ENCODE measurements at regions not wholly inside any gene's neighbourhood (a gene's known extent, or its start where the extent isn't known, plus 50 kb on each side); places are given as distances from the start of the nearest gene placed in this dataset.

DNA sequence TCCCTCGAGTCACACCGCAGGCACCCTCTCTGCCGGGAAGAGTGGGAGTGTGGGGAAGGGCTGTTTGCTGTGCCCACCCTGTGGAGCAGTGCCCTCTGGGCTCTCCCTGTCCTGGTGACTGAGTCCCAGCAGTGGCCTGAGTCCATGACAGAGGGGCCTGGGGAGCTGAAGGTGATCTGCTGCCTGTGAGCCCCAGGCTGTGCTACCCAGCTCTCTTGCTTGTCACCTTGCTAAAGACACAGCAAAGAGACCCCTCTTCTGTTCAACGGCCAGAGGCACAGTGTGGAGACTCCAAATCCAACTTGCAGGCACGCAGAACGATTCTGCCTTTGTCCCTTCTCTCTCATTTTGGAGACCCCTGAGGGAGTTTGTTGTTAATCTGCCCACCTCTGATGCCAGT lies 232.6 kb downstream of the OPA1 start:
- TF ChIP-seq GATA3 (IDR thresholded peaks at IDR 0.05; ENCODE audit: low read depth, low read length) (no peak), GATA2 (IDR thresholded peaks at IDR 0.05; ENCODE audit: low read depth, low read length) (no peak)

All from SH-SY5Y (cell line).